ENCODE measurements at regions not wholly inside any gene's neighbourhood (a gene's known extent, or its start where the extent isn't known, plus 50 kb on each side); places are given as distances from the start of the nearest gene placed in this dataset.

DNA sequence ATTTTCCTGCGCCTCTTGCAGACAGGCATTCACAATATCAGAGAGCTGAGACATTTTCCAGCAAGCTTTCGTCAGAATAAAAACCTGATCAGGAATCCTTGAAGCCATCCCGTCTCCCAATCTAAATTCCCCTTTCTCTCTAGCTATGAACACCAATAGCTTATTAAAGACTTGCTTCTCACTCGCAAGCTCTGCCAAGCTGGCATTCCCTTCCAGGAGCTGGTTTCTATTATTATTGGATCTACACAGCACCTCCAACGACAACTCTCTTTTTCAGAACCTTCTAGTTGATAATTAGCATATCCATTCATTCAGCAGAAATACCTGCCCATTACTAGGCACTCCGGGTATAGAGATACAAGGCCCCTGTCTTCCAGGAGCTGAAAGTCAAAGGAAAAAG, 350.3 kb downstream of the MTX2 start:
- DNase-seq = no peak

DNA sequence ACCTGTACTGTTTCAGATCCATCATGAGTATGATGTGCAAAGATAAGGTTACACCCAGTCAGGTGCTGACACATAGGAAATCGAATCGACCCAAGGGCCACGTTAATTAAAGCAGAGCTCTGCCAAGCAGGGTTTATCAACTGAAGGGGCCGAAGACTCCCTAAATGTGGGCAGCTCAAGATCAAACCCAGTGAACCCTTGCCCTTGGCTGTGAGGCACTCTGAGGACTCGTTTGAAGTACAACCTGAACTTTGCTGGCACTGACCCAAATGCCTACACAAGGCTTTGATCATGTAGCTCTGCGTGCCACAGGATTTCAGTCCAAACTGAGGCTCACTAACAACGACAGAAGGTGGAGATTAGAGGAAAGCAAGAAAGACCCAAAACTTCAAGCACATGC, 352.1 kb downstream of the MTX2 start:
- DNase-seq = no peak

DNA sequence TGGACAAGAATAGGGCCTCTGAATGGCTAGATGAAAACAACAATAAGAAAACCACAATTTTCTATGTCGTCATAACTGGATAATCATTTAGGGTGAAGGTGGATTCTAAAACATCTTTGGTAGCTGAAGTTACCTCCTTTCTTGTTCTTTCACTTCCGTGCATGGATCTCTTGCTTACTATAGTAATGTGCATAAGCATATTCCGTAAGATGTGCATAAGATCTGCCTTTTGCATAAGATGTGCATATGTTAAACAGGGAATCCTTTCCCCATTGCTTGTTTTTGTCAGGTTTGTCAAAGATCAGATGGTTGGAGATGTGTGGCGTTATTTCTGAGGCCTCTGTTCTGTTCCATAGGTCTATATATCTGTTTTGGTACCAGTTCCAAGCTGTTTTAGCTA, 353.6 kb downstream of the MTX2 start:
- no peak for DNase-seq

- DNase-seq = no peak
These were observed 357.6 kb downstream of the MTX2 start for GRCh38 chr2:176626796-176627195.

- DNase-seq = no peak
These were observed 359.2 kb downstream of the MTX2 start for GRCh38 chr2:176628438-176628837.

DNA sequence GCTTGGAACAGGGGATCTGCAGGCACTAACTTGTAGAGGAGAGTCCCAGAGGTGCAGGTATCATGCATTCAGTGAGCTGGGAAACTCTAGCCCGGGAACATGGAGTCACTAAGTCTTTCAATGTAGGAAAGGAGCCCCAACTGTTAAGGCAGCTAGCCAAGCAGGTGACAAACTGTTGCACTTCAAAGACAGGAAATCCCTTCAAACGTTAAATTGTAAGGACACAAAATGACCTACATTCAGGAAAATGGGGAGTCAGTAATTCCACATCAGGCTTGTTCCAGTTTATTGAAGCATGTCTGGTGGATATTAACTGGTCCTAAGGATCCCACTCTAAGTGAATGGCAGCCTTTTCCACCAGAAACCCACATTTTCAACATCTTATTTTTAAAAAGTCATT, 364.5 kb downstream of the MTX2 start:
- DNase-seq = no peak

DNA sequence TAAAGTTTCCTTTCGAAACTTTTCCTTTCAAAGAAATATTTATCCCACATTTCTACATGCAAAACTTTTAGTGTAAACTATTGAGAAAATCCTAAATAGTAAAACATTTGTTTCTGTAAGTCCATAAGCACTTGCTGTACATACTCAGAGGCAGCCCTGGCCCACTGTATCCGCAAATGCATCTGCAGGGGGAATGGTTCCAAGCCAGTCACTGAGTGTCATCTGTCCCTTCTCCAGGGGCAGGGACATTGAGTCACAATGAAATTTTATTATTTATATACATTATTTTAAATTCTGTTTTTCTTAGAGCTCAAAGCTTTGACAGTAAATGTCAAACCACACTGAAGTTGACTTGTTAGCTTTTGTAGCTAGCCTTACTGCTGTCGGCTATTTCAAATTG, 367.2 kb downstream of the MTX2 start:
- DNase-seq = no peak

- no peak for DNase-seq
These were observed 367.9 kb downstream of the MTX2 start for GRCh38 chr2:176637142-176637485.

- no peak for DNase-seq
These were observed 368.4 kb downstream of the MTX2 start for GRCh38 chr2:176637486-176638166.

- peak; percentile 28 for DNase-seq
These were observed 369.1 kb downstream of the MTX2 start for GRCh38 chr2:176638167-176639015.

DNA sequence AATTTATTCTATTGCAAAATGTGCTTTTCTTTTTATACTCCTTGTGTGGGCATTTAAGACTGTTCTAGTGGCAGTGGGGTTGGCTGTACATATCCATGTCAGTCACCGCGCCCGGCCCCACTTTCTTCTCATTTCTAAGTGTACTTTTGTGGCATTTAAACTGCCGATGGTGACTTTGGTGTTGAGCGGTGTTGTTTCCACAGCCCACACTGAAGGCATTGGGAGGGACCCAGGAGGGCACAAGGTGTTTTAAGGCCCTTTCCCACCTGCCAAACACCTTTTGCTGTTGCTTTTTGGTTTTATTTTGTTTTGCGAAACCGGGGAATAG, 369.7 kb downstream of the MTX2 start:
- DNase-seq = no peak

DNA sequence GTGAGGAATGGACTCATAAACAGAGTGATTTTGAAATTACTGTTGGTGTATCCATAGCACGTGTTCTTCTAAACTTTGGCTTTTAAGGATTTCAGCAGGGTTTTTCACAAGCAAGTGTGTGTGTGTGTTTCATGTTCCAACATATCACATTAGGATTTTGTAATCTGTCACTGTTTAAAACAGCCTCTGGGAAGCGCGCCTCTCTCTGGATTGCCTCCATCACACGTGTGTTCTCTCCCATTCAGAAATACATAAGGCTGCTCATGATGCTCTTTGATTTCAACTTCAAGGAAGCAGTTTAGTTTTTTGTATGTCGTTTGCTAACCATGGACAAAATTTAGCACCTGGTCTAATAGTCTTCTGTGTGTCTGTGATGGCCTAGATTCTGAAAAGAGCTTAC, 370.4 kb downstream of the MTX2 start:
- DNase-seq = no peak

GRCh38 chr2:176641436-176641835, 372.2 kb downstream of the MTX2 start:
- DNase-seq = no peak

GRCh38 chr2:176642074-176642473, 372.8 kb downstream of the MTX2 start:
- no peak for DNase-seq

DNA sequence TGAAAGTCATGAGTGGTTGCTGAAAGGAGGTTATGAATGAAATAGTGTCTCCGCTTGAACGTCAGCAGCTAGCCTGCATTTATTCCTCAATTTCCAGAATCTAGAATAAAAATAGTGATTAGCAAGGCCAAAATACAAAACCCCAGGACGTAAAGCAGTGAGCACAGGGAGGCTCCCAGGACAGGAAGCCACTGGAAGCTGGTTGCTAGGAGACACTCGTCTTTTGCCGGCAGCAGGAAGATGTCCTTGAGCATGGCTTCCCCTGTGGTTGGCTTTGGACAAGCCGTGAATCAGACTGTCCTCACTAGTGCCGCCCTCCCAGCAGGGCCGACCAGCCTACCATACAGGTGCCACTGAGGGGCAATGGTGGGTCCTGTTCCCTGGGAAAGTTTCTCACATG, 374.4 kb downstream of the MTX2 start:
- DNase-seq = no peak

GRCh38 chr2:176645494-176645893, 376.3 kb downstream of the MTX2 start:
- no peak for DNase-seq

- no peak for DNase-seq
These were observed 376.9 kb downstream of the MTX2 start for GRCh38 chr2:176646033-176646615.

- DNase-seq = no peak
These were observed 378.3 kb downstream of the MTX2 start for GRCh38 chr2:176647325-176648165.

DNA sequence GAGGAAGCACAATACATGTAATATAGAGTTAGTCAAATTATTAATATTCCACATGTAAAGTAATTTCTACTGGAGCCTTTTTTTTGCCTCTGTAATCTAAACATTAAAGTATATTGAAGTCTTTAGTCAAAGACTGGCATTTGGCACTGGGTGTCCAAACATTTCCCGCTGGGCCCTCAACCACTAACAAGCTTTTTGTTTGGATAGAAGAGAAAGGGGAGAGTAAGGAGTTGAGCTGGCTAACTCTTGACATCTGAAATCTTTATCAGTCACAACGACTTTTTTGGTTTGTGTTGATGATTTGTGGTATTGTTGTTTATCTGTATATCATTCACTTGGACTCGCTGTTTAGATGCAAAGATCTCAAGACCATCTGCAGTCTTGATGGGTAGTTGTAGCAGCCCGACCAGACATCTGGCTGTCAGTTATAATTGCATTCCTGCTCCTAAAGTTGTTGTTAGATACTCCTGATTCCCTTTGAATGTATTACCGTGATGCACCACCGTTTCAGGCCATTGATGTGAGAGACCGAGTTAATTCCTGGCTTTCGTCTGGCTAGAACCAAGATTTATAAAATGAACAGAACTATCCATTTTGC, 379.6 kb downstream of the MTX2 start:
- no peak for DNase-seq

DNA sequence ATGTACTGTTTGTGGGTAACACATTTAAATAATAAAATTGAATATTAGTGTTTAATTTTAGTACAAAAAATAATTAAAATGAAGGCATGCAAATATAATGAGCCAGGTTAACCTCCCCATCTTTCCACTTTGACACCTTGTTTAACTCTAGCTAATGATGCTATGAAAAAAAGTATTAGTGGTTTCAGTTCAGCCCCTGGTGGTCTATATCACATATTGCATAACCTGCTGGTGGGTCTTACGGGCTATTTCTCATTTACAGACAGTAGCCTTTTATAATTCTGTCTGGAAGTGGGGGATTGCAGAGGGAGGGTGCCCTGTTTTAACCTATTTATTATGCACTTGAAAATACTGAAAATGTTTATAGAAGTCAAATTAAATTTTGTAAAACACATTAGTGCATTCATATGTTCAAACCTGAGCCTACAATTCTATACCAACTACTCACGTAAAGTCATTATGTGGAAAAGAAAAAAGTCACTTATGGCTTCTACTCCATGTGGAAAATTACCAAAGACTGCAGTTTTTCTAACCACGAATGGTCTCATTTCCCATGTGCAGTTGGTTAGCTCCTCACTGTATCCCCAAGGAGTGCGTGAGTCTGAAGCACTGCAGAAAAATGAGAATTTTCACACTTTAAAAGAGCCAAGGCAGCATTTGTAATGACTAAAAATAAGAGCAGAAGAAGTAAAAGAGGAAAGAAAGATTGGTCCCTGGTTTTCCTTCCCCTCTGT, 381.0 kb downstream of the MTX2 start:
- no peak for DNase-seq

DNA sequence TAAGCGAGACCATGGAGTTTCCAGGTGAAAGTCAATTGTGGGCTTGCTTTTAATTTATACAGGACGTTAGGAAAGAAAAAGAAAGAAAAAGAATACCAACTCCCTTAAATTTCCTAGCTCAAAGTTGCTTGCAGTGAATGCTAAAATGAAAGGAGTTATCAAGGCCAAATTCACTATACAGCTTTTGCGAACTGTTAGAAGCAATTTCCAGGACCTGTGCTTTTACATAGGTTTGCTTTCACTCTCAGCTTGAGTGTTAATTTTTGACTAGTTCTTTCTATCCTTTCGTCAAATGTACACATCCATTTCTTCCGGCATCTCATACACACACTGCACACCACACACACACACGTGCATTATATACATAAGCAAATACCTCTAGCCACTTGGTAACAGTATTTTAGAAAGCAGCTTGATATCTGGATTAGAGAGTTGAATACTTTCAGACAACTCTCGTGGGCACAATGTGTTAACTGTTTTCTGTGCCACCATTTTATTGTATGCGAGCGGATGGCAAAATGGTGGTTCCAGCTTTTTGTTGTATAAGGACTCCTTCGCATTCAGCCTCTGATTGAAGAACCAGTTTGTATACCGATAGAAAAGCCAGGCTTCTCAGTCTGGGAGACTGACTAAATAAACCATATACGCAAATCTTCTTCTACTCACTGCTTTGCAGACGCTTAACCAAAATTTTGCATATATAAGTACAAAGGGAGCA, 381.8 kb downstream of the MTX2 start:
- DNase-seq = no peak

Measured in CD4-positive, alpha-beta T cell treated with Interleukin-15 for 1 hour (primary cell).